Activated CD8-positive, alpha-beta memory T cell treated with anti-CD3 and anti-CD28 coated beads, Interleukin-2, amount 50 U/mL, for 4 hours (primary cell): ENCODE measurements at regions not wholly inside any gene's neighbourhood (a gene's known extent, or its start where the extent isn't known, plus 50 kb on each side); places are given as distances from the start of the nearest gene placed in this dataset.

Source experiments
- DNase-seq: peaks from one replicate; pipeline ENCODE4 v3.0.0-alpha.2; 2020

DNA sequence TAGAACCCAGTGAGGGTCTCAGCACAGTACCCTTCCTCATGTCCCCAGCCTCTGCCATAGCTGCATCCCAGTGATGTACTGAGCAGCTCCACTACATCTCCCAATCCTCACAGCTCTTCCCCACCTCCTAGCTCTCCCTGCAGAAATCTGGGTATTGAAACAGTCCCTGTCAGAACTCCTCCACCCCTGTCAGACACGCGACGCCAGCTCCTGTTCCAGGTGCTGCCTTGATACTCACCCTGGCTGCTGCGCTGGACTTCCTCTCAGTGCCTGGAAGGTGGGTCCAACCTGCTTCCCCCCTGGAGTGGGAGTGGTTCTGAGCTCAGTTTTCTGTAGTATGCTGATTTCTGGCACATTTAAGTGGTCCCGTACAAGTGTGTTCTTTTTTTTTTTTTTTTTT, 160.9 kb upstream of the SLCO3A1 start:
- DNase-seq = no peak

- DNase-seq = no peak
Measured at GRCh38 chr15:91694131-91694830, 159.2 kb upstream of the SLCO3A1 start.

DNA sequence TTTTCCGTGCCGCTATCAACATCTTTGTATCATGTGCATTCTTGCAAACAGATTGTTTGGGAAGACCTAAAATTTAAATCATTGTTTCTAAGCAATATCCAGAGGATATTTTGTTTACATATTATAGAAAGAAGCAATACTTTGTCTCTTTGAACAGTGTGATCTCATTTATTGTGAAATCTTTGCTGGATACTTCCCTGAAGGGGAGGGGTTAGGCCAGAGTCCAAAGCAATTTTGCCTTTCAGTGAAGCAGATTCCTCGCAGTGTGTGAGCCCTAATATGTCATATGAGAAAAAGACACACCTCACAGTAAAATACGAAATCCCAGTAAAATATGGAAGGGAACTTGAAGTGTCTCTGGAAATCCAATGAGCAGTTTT, 158.7 kb upstream of the SLCO3A1 start:
- DNase-seq = no peak

DNA sequence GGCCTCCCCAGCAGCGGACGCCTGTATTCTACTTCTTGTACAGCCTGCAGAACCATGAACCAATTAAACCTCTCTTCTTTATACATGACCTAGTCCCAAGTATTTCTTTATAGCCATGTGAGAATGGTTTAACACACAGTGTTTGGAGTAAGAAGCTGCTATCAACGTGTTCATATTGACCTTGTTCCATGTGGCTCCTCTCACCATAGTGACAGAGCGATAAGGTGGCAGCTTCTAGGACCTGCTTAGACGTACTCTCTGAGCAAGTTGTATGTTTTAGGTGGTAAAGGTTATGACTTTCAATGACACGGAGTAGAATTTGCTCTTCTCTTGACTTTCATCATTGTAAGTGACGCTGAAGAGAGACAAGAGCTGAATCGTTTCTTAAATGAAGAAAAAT, 157.7 kb upstream of the SLCO3A1 start:
- no peak for DNase-seq

DNA sequence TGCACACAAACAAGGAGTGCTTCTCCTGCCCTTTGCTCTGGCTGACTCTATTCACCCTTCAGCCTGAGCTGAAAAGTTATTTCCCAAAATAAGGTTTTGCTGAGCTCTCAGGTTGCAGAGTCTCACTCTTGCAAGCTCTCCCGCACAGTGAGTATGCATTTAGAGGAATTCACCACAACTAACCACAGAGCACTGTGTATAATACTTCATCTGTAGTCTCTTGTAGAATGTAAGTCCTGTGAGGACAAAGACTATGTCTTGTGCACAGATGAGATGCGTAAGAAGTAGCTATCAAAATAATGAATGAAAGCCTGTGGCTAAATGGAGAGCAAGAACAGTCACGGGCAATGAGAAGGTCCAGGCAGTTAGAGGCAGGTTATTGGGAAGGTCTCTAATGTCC, 156.5 kb upstream of the SLCO3A1 start:
- no peak for DNase-seq

- no peak for DNase-seq
Measured at GRCh38 chr15:91698241-91698640, 155.3 kb upstream of the SLCO3A1 start.

- DNase-seq = no peak
Measured at GRCh38 chr15:91699741-91700140, 153.8 kb upstream of the SLCO3A1 start.

- no peak for DNase-seq
Measured at GRCh38 chr15:91703274-91703673, 150.2 kb upstream of the SLCO3A1 start.

DNA sequence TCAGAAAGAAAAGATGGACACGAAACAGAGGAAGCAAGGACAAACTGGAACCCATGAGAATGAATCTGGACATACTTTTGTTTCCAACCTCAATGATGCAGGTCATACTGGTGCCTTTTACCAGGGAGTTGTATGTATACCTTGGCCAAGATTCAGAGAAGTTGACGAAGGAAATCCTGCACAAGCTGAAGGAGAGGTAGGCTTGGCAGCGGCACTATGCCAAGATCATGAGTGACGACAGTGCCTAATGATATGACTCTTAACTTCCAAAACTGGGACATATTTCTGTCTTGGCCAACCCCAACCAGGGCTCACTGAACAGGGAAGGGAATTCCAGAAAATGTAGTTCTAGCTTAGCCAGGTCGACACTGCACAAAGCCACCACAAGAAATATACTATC, 149.2 kb upstream of the SLCO3A1 start:
- DNase-seq = no peak

DNA sequence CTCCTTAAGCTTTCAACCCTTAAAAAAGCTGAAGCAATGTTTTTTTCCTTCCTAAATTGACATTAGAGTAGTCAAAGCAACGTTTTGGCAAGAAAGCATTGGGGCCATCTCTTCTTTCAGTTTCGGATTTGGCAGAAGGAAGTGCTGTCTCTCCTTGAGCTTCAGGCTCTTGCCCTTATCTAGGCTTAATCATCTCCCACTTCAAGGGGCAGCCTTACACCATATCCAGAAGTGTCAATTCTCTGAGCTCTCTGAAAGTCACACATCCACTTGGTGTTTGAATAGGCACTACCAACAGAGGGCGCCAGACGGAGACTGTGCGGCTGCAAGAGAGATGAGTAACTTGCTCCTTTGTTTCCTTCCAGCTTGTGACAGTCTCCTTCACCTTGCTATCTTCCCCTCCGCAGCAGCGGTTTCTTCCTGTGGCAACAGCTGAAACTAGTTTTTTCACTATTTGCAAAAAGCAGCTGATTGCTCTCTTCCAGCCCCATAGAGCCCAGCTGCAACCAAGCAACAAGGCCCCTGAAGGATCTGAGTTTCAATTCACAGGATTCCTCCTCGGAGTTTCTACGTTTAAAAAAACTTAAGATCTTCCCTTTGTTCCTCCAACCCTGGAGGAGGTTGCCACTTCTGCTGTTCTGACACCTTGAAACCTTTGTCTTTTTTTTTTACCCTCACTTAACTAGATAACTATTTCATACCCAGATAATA, 147.0 kb upstream of the SLCO3A1 start:
- DNase-seq = peak; percentile 75

GRCh38 chr15:91710080-91710698, 143.3 kb upstream of the SLCO3A1 start:
- DNase-seq = no peak

DNA sequence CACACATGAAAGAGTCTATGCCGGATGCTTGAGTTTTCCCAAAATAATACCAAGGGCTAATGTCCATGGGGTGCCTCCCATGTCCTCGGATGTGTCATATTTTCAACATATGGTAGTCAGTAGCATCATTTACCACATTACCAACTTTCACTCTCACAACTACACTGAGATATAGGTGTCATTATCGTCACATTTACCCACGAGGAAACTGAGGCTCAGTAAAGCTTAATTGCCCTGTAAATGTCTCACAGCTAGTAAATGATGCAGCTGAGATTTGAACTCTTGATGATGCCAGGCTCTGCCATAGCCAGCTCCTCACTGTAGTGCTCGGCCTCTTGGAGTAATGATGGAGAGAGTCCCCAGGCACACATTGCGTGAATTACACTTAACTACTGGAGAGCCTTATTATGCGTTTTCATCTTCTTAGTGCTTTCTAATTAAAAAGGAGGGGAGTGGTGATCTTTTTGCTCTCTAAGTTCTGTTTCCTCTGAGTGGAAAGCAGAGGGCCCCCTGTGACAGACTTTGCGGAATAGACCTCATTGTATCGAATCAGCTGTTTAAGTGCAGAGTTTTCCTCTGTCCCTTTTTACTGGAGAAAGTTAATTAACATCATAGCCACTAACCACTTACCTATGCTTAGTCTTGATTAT, 142.0 kb upstream of the SLCO3A1 start:
- no peak for DNase-seq

GRCh38 chr15:91712286-91712685, 141.2 kb upstream of the SLCO3A1 start:
- DNase-seq = no peak

GRCh38 chr15:91716536-91716935, 137.0 kb upstream of the SLCO3A1 start:
- no peak for DNase-seq

- DNase-seq = no peak
Measured at GRCh38 chr15:91717811-91718210, 135.7 kb upstream of the SLCO3A1 start.

DNA sequence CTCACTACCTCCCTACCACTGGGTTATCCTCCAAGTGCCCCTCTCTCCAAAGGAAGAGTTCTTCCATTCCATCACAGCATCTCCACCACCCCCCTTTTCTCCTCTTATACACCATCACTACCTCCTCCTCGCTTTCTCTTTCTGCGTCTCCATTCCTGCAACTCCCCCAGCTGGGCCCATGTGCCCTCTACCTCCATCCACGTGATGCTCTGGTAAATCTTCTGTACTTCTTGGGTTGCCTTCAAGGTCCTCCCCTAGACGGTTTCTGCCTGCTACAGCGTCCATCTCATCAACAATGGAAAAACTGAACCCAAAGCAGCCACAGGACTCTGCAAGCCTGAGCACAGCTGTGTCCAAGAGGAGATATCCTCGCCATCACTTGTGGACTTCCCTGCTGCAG, 129.5 kb upstream of the SLCO3A1 start:
- no peak for DNase-seq

- no peak for DNase-seq
Measured at GRCh38 chr15:91733661-91734060, 119.8 kb upstream of the SLCO3A1 start.

DNA sequence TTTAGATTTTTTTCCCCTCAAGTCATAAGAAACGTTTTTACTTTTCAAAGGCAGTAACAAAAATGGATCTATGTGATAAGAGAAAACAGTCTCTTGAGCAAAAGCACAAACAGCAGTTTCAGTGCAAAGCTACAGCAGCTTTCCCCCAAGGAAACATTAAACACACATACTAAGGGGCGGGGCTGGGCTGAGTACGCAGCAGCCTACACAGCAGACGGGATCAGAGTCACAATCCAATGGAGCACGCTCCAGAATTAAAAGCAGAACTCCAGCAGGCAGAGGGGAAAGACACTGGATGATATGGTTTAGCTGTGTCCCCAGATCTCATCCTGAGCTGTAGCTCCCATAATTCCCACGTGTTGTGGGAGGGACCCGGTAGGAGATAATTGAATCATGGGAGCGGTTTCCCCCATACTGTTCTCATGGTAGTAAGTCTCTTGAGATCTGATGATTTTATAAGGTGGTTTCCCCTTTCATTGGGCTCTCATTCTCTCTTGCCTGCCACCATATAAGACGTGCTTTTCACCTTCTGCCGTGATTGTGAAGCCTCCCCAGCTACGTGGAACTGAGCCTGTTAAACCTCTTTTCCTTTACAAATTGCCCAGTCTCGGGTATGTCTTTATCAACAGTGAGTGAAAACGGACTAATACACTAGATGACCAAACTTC, 116.2 kb upstream of the SLCO3A1 start:
- no peak for DNase-seq

DNA sequence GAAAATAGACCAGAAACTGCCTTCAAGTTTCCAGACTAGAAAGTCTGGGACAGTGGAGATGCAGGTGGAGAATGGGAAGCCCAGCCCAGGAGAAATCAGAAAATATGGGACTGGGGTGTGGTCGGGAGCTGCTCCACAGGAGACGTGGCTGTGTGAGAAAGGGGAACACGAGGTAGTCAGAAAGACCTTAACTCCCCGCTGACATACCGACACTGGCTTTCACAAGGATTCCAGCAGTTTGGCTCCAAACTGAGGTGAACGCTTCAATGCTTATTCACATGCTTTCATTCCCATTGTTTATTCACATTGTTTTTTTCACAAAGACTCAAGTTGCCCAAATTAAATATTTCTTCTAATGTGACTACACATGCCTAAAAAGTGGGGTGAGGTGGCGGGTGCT, 111.5 kb upstream of the SLCO3A1 start:
- DNase-seq = no peak

GRCh38 chr15:91751611-91752010, 101.9 kb upstream of the SLCO3A1 start:
- no peak for DNase-seq

GRCh38 chr15:91752081-91752785, 101.3 kb upstream of the SLCO3A1 start:
- no peak for DNase-seq

DNA sequence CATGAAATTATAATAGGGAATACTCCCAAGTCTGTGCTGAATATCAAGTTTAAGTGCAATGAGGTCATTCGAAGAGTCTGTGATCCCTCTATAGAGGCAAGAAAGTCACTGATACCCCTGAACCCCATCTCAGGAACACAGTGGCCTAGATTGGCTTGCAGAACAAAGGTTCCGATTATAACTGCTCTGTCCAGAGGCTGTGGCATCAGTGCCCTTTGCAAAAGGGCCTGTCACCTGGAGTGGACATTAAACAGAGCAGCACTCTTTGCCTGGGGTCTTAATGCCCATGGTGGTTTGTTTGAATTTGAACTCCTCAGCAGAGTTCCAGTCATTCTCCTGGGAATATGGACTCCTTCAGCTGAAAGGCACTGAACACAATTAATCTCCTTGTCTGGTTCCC, 93.9 kb upstream of the SLCO3A1 start:
- no peak for DNase-seq

DNA sequence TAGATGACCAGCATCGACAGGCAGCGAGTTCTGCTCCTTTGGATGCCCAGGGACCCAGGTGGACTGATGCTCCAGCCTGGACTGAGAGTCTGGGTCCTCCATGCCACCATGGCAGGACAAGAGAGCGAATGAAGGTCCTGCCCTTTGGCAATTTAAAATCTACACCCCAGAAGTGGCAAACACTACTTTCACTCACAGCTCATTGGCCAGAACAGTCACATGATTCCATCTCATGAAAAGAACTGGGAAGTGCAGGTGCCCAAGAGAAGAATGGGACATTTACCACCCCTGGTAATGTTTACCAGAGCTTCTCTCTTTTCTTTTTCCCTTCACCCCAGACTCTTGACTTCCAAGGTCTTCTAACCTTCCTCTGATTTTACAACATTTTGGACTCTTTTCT, 87.8 kb upstream of the SLCO3A1 start:
- DNase-seq = no peak
